WI38 (cell line): ENCODE measurements at regions not wholly inside any gene's neighbourhood (a gene's known extent, or its start where the extent isn't known, plus 50 kb on each side); places are given as distances from the start of the nearest gene placed in this dataset.

Experiments
- H3K4me3 ChIP-seq: 2 replicates; pipeline ENCODE4 v1.5.1; 2011; ENCODE audit warnings: low read depth, mild to moderate bottlenecking, control low read depth, low read length
- TF ChIP-seq, protein P1 (sequence below): IDR thresholded peaks from 2 replicates; pipeline ENCODE4 v1.5.1; 2012; ENCODE audit warnings: low read depth, mild to moderate bottlenecking, control low read depth, low read length

DNA sequence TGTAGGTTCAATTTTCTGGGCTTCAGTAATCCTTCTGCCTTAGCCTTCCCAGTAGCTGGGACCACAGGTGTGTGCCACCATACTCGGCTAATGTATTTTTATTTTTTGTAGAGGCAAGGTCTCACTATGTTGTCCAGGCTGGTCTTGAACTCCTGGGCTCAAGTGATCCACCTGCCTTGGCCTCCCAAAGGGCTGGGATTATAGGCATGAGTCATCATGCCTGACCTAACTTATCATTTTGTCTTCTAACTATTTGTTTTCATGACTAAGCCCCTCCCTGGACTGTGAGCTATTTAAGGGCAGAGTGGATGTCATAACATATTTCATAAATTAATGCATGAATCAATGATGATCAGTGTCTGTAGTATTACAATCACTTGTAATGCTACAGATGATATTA is 56.1 kb upstream of the PIAS1 start:
- H3K4me3 ChIP-seq = no peak overlapping the region
- TF ChIP-seq, protein P1, sequence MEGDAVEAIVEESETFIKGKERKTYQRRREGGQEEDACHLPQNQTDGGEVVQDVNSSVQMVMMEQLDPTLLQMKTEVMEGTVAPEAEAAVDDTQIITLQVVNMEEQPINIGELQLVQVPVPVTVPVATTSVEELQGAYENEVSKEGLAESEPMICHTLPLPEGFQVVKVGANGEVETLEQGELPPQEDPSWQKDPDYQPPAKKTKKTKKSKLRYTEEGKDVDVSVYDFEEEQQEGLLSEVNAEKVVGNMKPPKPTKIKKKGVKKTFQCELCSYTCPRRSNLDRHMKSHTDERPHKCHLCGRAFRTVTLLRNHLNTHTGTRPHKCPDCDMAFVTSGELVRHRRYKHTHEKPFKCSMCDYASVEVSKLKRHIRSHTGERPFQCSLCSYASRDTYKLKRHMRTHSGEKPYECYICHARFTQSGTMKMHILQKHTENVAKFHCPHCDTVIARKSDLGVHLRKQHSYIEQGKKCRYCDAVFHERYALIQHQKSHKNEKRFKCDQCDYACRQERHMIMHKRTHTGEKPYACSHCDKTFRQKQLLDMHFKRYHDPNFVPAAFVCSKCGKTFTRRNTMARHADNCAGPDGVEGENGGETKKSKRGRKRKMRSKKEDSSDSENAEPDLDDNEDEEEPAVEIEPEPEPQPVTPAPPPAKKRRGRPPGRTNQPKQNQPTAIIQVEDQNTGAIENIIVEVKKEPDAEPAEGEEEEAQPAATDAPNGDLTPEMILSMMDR = no peak

DNA sequence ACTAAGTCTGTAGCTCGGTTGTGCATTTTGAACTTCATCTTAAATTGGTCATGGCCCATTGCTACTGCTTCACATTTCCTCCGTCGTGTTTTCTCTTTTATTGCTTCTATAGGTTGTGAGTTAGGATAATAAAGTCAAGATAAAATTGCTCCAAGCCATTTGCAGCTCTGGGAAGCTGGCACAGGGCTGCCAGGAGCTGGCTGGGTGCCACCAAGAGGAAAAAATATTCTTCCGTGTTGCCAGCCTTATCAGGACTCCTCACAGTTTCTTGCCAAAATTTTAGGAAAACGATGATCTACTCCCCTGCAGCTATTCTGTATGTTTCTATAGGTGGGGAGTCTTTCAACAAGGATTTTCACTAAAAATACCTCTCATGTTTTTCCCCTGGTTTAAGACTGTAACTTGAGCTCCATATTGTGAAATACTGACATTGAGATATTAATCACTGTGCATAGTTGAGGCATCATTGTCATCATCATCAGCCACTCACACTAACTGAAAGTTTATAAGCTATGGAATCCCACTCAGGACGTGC is 55.4 kb upstream of the PIAS1 start:
- no peak overlapping the region for H3K4me3 ChIP-seq
- TF ChIP-seq, protein P1 = no peak

DNA sequence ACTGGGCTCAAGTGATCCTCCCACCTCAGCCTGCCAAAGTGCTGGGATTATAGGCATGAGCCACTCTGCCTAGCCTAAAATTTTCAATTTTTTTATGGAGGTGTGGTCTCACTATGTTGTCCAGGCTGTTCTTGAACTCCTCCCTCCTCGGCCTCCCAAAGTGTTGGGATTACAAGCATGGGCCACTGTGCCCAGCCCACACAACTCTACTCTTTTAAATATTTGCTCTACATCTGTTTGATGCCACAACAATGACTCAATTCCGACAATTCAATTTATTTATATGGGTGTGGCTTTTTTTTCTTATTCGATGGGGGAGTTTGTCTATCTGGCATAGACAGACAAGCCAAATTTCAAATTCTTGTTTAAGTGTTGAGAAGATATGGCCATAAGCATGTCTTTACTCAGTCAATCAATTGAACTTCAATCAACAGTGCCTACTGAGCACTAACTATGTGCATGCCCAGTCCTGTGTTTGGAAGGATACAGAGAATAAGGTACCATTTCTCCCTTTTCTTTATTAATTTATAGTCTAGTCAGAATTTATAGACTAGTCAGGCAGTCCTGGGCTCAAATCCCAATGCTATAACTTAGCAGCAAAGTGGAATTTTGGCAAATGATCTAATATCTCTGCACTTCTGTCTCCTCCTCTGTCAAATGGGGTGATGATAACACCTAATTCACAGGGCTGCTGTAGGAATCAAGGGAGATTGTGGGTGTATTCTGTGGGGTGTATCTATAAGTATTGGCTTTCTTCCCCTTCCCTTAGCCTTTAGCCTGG is 54.6 kb upstream of the PIAS1 start:
- TF ChIP-seq, protein P1 = no peak
- H3K4me3 ChIP-seq = no peak overlapping the region

DNA sequence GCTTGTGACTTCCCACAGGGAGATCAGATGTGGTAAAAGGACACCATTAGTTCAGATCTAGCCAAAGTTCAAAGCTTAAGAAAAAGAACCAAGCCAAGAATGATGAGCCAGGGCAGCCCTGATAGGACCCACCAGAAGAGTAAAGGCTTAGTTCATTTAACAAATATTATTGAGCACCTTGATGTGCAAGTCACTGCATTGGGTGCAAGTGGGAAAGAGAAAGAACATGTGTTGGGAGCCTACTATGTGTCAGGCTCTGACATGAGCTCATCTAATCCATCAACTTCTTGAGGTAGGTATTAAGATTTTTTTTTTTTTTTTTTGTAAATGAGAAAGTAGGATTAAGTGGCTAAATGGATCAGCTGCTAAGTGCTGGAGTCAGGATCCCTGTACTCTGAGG is 53.4 kb upstream of the PIAS1 start:
- H3K4me3 ChIP-seq = no peak overlapping the region
- TF ChIP-seq, protein P1 = no peak

DNA sequence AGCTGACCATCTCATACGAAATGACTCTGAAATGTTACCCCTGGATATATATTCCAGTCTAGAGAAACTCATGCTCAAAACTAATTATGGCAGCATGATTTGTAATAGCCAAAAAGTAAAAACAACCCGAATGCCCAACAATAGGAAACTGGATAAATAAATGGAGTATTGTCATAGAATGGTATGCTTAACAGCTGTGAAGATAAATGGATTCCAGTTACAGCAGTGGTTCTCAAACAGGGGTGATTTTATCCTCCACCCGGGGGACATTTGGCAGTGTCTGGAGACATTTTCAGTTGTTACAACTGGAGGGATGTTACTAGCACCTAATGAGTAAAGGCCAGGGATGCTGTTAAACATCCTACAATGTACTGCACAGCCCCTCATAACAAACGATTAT is 52.3 kb upstream of the PIAS1 start:
- no peak overlapping the region for H3K4me3 ChIP-seq
- TF ChIP-seq, protein P1 = no peak

DNA sequence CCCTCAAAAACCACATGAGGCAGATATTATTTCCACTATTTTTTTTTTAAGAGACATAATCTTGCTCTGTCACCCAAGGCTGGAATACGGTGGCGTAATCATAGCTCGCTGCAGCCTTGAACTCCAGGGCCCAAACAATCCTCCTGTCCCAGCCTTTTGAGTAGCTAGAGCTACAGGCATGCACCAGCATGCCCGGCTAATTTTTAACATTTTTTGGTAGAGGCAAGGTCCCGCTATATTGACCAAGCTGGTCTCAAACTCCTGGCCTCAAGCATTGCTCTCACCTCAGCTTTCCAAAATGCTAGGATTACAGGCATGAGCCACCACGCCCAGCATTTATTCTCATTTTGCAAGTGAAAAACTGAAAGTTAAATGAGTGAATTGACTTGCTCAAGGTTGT is 50.8 kb upstream of the PIAS1 start:
- no peak overlapping the region for H3K4me3 ChIP-seq
- TF ChIP-seq, protein P1 = no peak
